Breast epithelium (tissue), 4 donors: ENCODE measurements at regions not wholly inside any gene's neighbourhood (a gene's known extent, or its start where the extent isn't known, plus 50 kb on each side); places are given as distances from the start of the nearest gene placed in this dataset.
"Not testable (repeated sequence)": the region's sequence is repeated elsewhere in the genome, so short reads cannot be mapped to it uniquely, and the experiment has no call there.

Source experiments
- DNase-seq, 2 donors: peaks; one replicate each; pipeline ENCODE4 v3.0.0-alpha.2; 2019; ENCODE audit warnings: low spot score in 2 of 2
- H3K27ac ChIP-seq, 2 donors: fragments of 200-600 bp; sonication (generic) in 1 of 2; one replicate each; pipeline ENCODE4 v1.5.1; 2016 to 2019; ENCODE audit warnings: mild to moderate bottlenecking in 1 of 2
- H3K27me3 ChIP-seq, 2 donors: fragments of 200-600 bp; sonication (generic) in 1 of 2; one replicate each; pipeline versions ENCODE4 v1.5.1 to v1.6.0; 2017 to 2019; ENCODE audit warnings: control low read depth in 1 of 2, mild to moderate bottlenecking in 1 of 2
- H3K36me3 ChIP-seq: fragments of 200-600 bp; one replicate; pipeline ENCODE4 v1.5.1; 2019
- H3K4me1 ChIP-seq, 2 donors: fragments of 200-600 bp; sonication (generic); one replicate each; pipeline ENCODE4 v1.5.1; 2016 to 2019; ENCODE audit warnings: control low read depth in 1 of 2
- H3K4me3 ChIP-seq, 3 donors: fragments of 200-600 bp; sonication (generic); 1 replicate in 2 of 3; 2 replicates in 1 of 3; pipeline ENCODE4 v1.5.1; 2016 to 2019; ENCODE audit warnings: mild to moderate bottlenecking in 3 of 3, moderate library complexity in 2 of 3
- H3K9me3 ChIP-seq, 2 donors: fragments of 200-600 bp; sonication (generic) in 1 of 2; one replicate each; pipeline ENCODE4 v1.5.1; 2016 to 2019; ENCODE audit warnings: control low read depth in 1 of 2
- CTCF ChIP-seq, 3 donors: fragments of 450-650 bp; IDR thresholded peaks; one replicate each; pipeline ENCODE4 v1.5.1; 2016 to 2017; ENCODE audit warnings: antibody characterized with exemption in 3 of 3, mild to moderate bottlenecking in 3 of 3, moderate library complexity in 3 of 3
- POLR2A ChIP-seq: fragments of 450-650 bp; IDR thresholded peaks from one replicate; pipeline ENCODE4 v1.6.1; 2016; ENCODE audit warnings: antibody characterized with exemption, mild to moderate bottlenecking, moderate library complexity
- POLR2AphosphoS5 ChIP-seq, 3 donors: sonication (generic); formaldehyde crosslinking; IDR thresholded peaks; one replicate each; pipeline ENCODE4 v1.6.1; 2017; ENCODE audit warnings: antibody characterized with exemption in 3 of 3
- intact Hi-C: fragments of 100-400 bp; cut with DNase I; formaldehyde crosslinking; loops from one replicate; pipeline ENCODE4 v1.15.1; 2023; ENCODE audit warnings: low total_unique reads

GRCh38 chr4:79831701-79832514 is 241.1 kb downstream of the ANTXR2 start:
- Histone ChIP-seq H3K4me1 (no peaks in the 10 kb centered on the region), H3K27me3 (no peaks in the 10 kb centered on the region), H3K36me3 (no peaks in the 10 kb centered on the region), H3K9me3 (no peaks in the 10 kb centered on the region), H3K4me3 (no peak overlapping the region), H3K27ac (no peak overlapping the region)
- intact Hi-C loops = no loop called here
- DNase-seq = no peak
- TF ChIP-seq CTCF (IDR thresholded peaks at IDR 0.05) = no peak
- TF ChIP-seq POLR2A = no peak

- intact Hi-C loops = no loop called here
- no peak for TF ChIP-seq POLR2AphosphoS5 (IDR thresholded peaks at IDR 0.05)
- TF ChIP-seq CTCF (IDR thresholded peaks at IDR 0.05) = no peak
- no peak for TF ChIP-seq POLR2A
- Histone ChIP-seq H3K4me3 (no peak overlapping the region), H3K27ac (no peak overlapping the region), H3K27me3 (no peaks in the 10 kb centered on the region), H3K36me3 (no peaks in the 10 kb centered on the region), H3K4me1 (no peaks in the 10 kb centered on the region), H3K9me3 (no peaks in the 10 kb centered on the region)
- no peak for DNase-seq
Observed at GRCh38 chr4:79831119-79831528, 241.9 kb downstream of the ANTXR2 start.

- H3K36me3 ChIP-seq = no peaks in the 10 kb centered on the region
- DNase-seq = no peak
- no peak for TF ChIP-seq POLR2AphosphoS5 (IDR thresholded peaks at IDR 0.05)
- TF ChIP-seq POLR2A = no peak
- no peak for TF ChIP-seq CTCF (IDR thresholded peaks at IDR 0.05)
- no peaks in the 10 kb centered on the region for H3K9me3 ChIP-seq
- intact Hi-C loops = no loop called here
- H3K4me1 ChIP-seq = no peaks in the 10 kb centered on the region
- H3K4me3 ChIP-seq = no peak overlapping the region
- H3K27me3 ChIP-seq = no peaks in the 10 kb centered on the region
- H3K27ac ChIP-seq = no peak overlapping the region
Observed at GRCh38 chr4:79827283-79827682, 245.7 kb downstream of the ANTXR2 start.

GRCh38 chr4:79823148-79823763 is 249.8 kb downstream of the ANTXR2 start:
- no peaks in the 10 kb centered on the region for H3K4me1 ChIP-seq
- H3K36me3 ChIP-seq = no peaks in the 10 kb centered on the region
- intact Hi-C loops = no loop called here
- no peak overlapping the region for H3K4me3 ChIP-seq
- H3K9me3 ChIP-seq = no peaks in the 10 kb centered on the region
- H3K27ac ChIP-seq = no peak overlapping the region
- H3K27me3 ChIP-seq = no peaks in the 10 kb centered on the region
- TF ChIP-seq CTCF (IDR thresholded peaks at IDR 0.05) (no peak), POLR2AphosphoS5 (IDR thresholded peaks at IDR 0.05) (no peak), POLR2A (no peak)
- DNase-seq = no peak

GRCh38 chr4:79820427-79820826 is 252.6 kb downstream of the ANTXR2 start:
- Histone ChIP-seq H3K4me1 (no peaks in the 10 kb centered on the region), H3K36me3 (no peaks in the 10 kb centered on the region), H3K27me3 (no peaks in the 10 kb centered on the region), H3K4me3 (no peak overlapping the region), H3K27ac (no peak overlapping the region), H3K9me3 (no peaks in the 10 kb centered on the region)
- TF ChIP-seq POLR2A (no peak), POLR2AphosphoS5 (IDR thresholded peaks at IDR 0.05) (no peak), CTCF (IDR thresholded peaks at IDR 0.05) (no peak)
- intact Hi-C loops = no loop called here
- DNase-seq = no peak

- H3K27ac ChIP-seq, H3K36me3 ChIP-seq, H3K4me3 ChIP-seq, H3K27me3 ChIP-seq, intact Hi-C loops, DNase-seq, H3K4me1 ChIP-seq, H3K9me3 ChIP-seq: not testable (repeated sequence)
Observed at GRCh38 chr4:79807933-79808332, 265.1 kb downstream of the ANTXR2 start.
